B cell (primary cell): ENCODE measurements at regions not wholly inside any gene's neighbourhood (a gene's known extent, or its start where the extent isn't known, plus 50 kb on each side); places are given as distances from the start of the nearest gene placed in this dataset.

Source experiments
- CTCF ChIP-seq: fragments of 200-600 bp; IDR thresholded peaks from one replicate; pipeline ENCODE4 v1.8.0; 2022; ENCODE audit warnings: antibody characterized with exemption, mild to moderate bottlenecking
- EZH2 ChIP-seq: IDR thresholded peaks from 2 replicates; pipeline ENCODE4 v1.6.1; 2012; ENCODE audit warnings: borderline replicate concordance, low read depth, mild to moderate bottlenecking, moderate library complexity, low read length; ENCODE audit not compliant: insufficient read depth, poor library complexity, severe bottlenecking

DNA sequence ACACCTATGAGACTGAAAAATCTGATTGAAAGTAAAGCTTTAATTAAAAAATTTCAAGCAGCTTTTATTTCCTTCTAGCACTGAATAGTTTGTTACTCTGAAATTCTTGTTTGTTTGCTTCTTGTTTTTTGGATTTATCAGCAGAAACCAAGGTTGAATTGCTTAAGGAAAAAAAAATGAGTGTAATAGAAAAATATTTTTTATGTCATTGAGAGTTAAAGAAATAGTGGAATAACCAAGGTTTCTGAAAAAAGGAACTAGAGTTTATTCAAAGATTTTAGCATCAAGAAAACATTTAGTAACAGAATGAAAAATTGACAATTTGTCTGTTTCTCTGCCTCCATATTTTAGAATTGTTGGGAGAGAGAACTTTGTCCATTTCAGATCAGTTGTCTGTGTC is 1852.2 kb downstream of the PCDH7 start:
- no peak for TF ChIP-seq CTCF
- TF ChIP-seq EZH2 = no peak
